GM19463 (cell line): ENCODE measurements at regions not wholly inside any gene's neighbourhood (a gene's known extent, or its start where the extent isn't known, plus 50 kb on each side); places are given as distances from the start of the nearest gene placed in this dataset.
"Not testable (repeated sequence)": the region's sequence is repeated elsewhere in the genome, so short reads cannot be mapped to it uniquely, and the experiment has no call there.

ENCODE experiments used
- ATAC-seq: cut with Tn5 transposase; IDR thresholded peaks from one replicate; pipeline ENCODE4 v1.9.1; 2021; ENCODE audit warnings: mild to moderate bottlenecking, moderate library complexity; ENCODE audit not compliant: unreplicated experiment

DNA sequence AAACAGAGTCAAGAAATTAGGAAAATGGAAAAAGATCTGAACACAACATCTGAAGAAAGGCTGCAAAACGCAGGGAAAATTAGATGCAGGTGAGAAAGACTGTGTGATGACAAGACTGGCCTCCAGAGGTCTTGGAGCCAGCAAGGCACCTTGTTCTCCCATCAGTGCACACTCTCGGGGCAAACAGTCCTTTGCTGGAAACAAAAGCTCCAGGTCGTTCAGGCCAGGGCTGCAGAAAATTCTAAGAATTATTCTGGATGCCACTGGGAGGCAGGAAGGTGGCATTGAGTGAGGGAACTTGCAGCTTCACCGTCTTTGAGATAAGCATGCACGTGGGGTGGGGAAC is 219.9 kb upstream of the SSTR4 start:
- no peak for ATAC-seq

DNA sequence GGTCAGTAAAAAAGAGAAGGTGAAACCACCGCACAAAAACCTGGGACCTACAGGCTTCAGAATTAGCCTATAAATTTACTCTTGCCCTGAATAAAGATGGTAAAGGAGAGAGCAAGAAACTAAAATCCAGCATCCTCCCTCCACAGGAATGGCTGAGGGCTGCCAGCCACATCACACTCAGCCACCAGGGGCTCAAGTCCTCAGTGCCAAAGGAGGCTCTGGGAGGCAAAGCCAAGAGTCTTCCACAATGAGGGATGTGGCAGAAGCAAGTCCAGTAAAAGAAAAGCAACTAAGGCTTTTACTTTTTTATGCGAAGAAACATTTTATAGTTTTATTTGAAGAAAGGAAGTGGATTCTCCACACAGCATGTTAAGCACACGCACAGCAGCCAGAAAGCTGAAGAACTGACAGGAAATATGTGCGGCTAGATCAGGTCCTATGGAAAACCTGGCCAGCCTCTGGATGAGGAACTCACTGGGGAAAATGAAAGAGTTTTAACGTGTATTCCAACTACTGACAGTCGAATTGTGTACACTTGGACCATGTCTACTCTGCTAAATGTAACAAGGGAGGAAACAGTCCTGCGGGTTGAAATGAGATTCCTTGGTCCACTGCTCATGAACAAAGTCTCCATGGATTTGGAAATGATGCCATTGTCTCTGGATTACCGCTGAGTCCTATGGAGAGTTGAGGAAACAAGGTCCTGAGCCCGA is 219.4 kb upstream of the SSTR4 start:
- no peak for ATAC-seq

DNA sequence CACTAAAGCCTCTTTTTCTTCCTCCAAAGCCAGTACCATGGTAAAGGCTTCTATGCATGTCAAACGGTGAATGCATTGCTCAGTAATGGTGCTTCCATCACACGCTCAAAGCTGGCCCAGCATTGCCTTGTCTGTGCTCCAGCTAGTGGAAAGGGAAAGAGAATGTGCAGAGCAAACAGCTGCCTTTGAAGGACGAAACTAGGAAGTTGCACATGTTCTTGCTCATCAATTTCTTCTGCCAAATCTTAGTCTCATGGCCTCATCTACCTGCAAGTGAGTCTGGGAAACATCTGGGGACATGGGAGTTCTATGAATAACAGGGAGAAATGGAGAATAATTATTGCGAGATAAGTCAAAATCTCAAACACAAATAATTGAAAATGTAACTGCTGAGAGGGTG is 216.5 kb upstream of the SSTR4 start:
- ATAC-seq = no peak

DNA sequence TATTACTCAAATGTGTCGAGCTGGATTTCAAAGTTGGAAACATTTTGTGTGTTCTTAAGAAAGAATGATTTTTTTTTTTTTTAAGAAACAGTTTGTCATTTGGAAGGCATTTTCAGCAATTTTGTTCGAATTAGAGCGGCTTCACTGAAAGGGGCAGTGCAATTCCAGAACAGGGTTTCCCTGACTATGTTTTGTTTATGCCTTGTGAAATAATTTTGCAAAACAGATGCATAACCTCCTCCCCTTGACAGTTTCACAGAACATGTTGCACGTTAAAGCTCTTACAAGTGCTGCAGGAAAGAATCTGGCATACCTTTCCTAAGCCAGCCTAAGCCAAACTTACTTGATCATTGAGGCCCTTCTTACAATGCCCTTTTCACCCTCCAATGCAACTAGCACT is 216.0 kb upstream of the SSTR4 start:
- no peak for ATAC-seq

DNA sequence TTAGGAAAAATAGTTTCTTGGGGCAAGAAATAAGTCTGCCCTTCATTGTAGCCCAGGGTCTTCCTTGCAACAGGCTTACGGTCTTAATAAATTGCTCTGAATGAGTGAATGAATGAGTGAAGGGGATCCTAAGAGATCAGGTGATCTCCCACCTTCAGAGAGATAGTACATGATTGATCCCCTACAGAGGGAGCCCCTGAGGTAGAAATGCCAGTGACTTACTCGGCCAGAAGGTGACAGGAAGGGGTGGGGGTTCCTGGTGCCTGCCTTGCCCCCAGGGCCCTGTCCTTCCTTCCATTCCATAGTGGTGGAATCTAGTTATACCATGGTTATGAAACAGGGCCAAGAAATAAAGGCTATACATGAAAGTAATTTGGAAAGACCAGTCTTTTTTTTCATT is 215.3 kb upstream of the SSTR4 start:
- no peak for ATAC-seq

GRCh38 chr20:22821081-22821727 is 213.9 kb upstream of the SSTR4 start:
- no peak for ATAC-seq

GRCh38 chr20:22821796-22822195 is 213.3 kb upstream of the SSTR4 start:
- no peak for ATAC-seq

GRCh38 chr20:22823119-22823518 is 212.0 kb upstream of the SSTR4 start:
- no peak for ATAC-seq

GRCh38 chr20:22824077-22824476 is 211.0 kb upstream of the SSTR4 start:
- no peak for ATAC-seq

DNA sequence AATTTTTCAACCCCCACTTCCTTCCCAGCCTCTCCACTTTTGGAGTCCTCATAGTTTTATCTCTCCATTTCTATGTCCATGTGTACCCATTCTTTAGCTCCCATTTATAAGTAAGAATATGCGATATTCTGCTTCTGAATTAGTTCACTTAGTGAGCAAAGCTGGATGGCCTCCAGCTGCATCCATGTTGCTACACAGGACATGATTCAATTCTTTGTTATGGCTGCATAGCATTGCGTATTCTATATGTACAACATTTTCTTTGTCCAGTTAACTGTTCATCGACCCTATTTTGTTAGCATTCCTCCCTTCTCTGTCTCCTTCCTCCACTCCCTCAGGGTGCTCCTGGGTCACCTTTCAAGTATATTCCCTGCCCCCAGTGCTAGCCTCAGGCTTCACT is 210.0 kb upstream of the SSTR4 start:
- no peak for ATAC-seq

- no peak for ATAC-seq
Measured at GRCh38 chr20:22825546-22825945, 209.6 kb upstream of the SSTR4 start.

DNA sequence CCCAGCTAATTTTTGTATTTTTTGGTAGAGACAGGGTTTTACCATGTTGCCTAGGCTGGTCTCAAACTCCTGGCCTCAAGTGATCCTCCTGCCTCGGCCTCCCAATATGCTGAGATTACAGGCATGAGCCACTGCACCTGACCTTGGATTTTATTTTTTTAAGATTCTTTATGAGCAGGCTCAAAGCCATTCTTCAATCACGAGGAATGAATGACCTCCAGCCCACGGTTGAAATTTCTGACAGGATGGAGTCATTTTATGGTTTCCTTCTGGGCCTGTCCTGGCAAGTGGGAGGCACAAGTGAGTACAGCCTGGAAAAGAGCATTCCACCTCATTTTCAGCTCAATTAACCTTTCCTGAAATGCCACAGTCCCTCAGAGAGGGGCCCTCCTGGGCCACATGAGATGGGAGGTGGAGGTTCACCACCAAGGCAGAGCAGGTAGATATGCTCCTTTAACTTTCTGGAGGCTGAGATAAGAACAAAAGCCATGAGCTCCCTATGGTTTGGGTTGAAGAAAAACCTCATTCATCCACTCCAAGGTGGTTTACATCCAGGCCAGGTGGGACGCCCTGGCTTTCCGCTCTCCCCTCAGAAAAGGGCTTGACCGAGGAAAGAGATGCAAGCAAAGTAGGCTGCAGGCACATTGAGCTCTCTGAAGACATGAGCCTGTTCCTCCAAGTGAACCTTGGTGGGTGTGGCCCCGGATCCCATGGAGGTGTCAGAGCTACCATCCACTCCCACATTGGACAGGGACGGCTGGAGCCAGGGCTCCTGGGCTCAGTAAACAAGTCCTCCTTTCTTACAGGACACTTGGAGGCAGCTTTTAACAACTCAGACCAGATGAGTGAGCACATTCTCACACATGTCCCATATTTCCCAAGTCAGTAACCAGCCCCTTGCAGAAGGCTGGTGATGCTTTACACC is 208.5 kb upstream of the SSTR4 start:
- no peak for ATAC-seq

DNA sequence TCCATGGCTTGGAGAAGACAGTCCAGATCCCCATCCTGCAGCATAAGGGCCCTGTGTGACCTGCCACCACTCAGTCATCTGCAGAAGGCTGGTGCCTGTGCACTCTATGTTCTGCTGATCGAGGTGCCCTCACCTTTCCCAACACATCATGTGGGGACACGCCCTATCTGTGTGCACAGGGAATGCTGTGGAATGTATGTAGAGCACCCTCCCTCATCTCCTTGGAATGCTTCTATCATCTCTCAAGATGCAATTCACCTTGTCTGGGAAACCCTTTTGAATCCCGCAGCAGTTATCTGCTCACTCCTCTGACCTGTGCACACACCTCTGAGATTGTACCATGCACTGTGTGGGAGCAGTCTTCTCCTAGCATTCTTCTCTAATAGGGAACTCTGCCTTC is 207.2 kb upstream of the SSTR4 start:
- no peak for ATAC-seq

DNA sequence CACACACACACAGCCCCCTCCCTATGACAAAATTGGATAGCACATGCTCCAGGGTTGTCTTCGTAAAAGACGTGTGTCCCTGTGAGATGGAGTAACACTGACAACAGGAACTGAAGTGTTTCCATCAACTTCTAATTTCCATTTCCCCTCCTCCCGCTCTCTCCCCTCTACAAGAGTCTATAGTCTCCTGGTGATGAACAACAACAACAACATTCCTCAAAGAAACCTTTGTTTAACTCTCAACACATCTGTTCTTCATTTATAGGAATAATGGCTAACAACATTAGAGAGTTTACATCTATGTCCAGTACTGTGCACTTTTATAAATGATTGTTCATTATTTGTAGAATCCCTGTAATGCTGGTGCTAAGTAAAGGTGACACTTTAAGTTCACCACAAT is 205.8 kb upstream of the SSTR4 start:
- ATAC-seq = no peak

GRCh38 chr20:22830138-22830537 is 205.0 kb upstream of the SSTR4 start:
- ATAC-seq = no peak

GRCh38 chr20:22830715-22831114 is 204.4 kb upstream of the SSTR4 start:
- ATAC-seq = not testable (repeated sequence)

GRCh38 chr20:22833851-22834250 is 201.3 kb upstream of the SSTR4 start:
- ATAC-seq = no peak

DNA sequence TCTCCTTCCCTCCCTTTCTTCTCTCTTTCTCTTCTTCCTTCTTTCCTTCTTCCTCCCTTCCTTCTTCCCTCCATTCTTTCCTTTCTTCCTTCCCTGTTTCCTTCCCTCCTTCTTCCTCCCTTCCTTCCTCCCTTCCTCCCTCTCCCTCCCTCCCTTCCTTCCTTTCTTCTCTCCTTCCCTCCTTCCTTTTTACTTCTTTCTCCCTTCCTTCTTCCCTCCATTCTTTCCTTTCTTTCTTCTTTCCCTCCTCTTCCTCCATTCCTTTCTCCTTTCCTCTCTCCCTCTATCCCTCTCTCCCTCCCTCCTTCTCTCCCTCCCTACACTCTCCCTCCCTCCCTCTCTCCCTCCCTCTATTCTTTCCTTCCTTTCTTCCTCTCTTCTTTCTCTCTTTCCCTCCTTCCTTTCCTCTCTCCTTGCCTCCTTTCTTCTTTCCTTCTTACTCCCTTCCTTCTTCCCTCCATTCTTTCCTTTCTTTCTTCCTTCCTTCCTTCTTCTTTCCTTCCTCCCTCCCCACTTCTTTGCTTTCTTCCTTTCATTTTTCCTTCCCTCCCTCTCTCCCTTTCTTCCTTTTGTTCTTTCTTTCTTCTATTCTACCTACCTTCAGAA is 200.4 kb upstream of the SSTR4 start:
- no peak for ATAC-seq

DNA sequence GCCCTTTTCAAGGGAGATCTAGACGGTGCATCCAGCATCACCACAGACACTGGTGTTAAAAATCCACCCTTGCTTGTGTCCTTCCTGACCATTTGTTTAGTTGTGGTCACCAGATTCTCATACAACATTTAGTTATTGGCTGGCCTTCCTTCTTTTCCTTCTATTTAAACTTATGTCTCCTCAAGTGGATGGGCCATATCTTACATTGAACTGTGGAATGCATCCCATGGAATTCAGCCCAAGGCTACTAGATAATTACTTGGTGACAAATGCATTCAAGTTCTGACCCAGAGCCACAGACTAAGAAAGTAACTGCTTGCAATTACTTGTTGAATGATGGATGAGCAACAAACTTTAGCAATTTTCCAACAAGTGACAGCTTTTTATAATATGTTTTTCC is 198.9 kb upstream of the SSTR4 start:
- no peak for ATAC-seq

- ATAC-seq = no peak
Measured at GRCh38 chr20:22836877-22837276, 198.2 kb upstream of the SSTR4 start.

- ATAC-seq = no peak
Measured at GRCh38 chr20:22838001-22838400, 197.1 kb upstream of the SSTR4 start.
